OCI-LY3 (cell line): ENCODE measurements at regions not wholly inside any gene's neighbourhood (a gene's known extent, or its start where the extent isn't known, plus 50 kb on each side); places are given as distances from the start of the nearest gene placed in this dataset.

Experiments
- H2AFZ ChIP-seq: fragments of 200-600, 300-600 bp; shearing (Covaris generic); 2 replicates; pipeline ENCODE4 v1.6.0; 2014; ENCODE audit warnings: antibody characterized with exemption, low read depth, low read length
- H3K27ac ChIP-seq: fragments of 200-600, 300-600 bp; sonication (generic); 2 replicates; pipeline ENCODE4 v1.5.1; 2014; ENCODE audit warnings: mild to moderate bottlenecking, low read length, moderate library complexity, mixed read lengths
- H3K27me3 ChIP-seq: fragments of 200-600, 300-600 bp; sonication (generic); 2 replicates; pipeline ENCODE4 v1.6.1; 2014; ENCODE audit warnings: low read depth, low read length, mixed read lengths
- H3K36me3 ChIP-seq: fragments of 200-600, 300-600 bp; sonication (generic); replicated peaks from 2 replicates; pipeline ENCODE3; 2014; ENCODE audit warnings: low read depth, low read length, mixed read lengths
- H3K4me1 ChIP-seq: fragments of 300-600, 200-600 bp; sonication (generic); 2 replicates; pipeline ENCODE4 v1.6.1; 2014; ENCODE audit warnings: low read length, mixed read lengths
- H3K4me2 ChIP-seq: fragments of 200-600, 300-600 bp; sonication (generic); 2 replicates; pipeline ENCODE4 v1.6.1; 2014; ENCODE audit warnings: low read length, mixed read lengths
- H3K4me3 ChIP-seq: fragments of 300-600, 200-600 bp; sonication (generic); 2 replicates; pipeline ENCODE4 v1.5.1; 2014; ENCODE audit warnings: antibody characterized with exemption, mild to moderate bottlenecking, low read length, moderate library complexity
- H3K79me2 ChIP-seq: fragments of 300-600, 200-600 bp; shearing (Covaris generic); 2 replicates; pipeline ENCODE4 v1.6.1; 2014; ENCODE audit warnings: mild to moderate bottlenecking, low read length, mixed read lengths
- H3K9ac ChIP-seq: fragments of 300-600, 200-600 bp; shearing (Covaris generic); 2 replicates; pipeline ENCODE4 v1.6.0; 2014; ENCODE audit warnings: mild to moderate bottlenecking, low read length, moderate library complexity
- H3K9me3 ChIP-seq: fragments of 200-600, 300-600 bp; shearing (Covaris generic); 2 replicates; pipeline ENCODE4 v1.6.1; 2014; ENCODE audit warnings: low read length, mixed read lengths; ENCODE audit not compliant: insufficient read depth
- H4K20me1 ChIP-seq: fragments of 200-600, 300-600 bp; sonication (generic); 2 replicates; pipeline ENCODE4 v1.6.1; 2016; ENCODE audit warnings: low read length, mixed read lengths; ENCODE audit not compliant: insufficient read depth
- CTCF ChIP-seq: fragments of 200-600, 300-600 bp; sonication (generic); IDR thresholded peaks from 2 replicates; pipeline ENCODE4 v1.5.1; 2014; ENCODE audit warnings: antibody characterized with exemption, low read length, low read depth
- EZH2phosphoT487 ChIP-seq: fragments of 200-600 bp; shearing (Covaris generic); IDR thresholded peaks from 2 replicates; pipeline ENCODE4 v1.6.1; 2018; ENCODE audit warnings: antibody characterized with exemption, mixed run types, low read depth

DNA sequence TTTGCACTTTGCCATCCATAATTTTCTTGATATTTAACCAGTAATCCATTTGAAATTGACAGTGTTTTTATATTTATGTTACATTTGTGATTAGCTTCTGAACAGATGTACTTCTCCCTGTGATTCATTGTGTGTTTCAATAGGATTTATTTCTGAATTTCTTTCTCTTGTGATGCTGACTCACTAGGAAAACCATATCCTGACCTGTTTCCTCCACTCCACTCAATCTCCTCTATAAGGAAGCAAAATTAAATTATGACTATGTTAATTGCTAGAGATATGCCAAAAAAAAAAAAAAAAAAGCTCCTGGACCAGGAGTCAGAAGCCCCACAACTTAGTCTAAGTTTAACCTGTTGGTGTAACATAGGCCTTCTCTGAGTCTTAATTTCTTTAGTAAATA is 614.6 kb upstream of the SPRY2 start:
- Histone ChIP-seq H3K27me3 (no peaks in the 10 kb centered on the region), H3K4me2 (no peak overlapping the region), H3K4me1 (no peaks in the 10 kb centered on the region), H3K9ac (no peak overlapping the region), H3K79me2 (no peaks in the 10 kb centered on the region), H3K4me3 (no peak overlapping the region), H3K36me3 (no peaks in the 10 kb centered on the region), H2AFZ (no peak overlapping the region), H4K20me1 (no peaks in the 10 kb centered on the region), H3K27ac (no peak overlapping the region), H3K9me3 (no peaks in the 10 kb centered on the region)
- TF ChIP-seq EZH2phosphoT487 (no peak), CTCF (no peak)

DNA sequence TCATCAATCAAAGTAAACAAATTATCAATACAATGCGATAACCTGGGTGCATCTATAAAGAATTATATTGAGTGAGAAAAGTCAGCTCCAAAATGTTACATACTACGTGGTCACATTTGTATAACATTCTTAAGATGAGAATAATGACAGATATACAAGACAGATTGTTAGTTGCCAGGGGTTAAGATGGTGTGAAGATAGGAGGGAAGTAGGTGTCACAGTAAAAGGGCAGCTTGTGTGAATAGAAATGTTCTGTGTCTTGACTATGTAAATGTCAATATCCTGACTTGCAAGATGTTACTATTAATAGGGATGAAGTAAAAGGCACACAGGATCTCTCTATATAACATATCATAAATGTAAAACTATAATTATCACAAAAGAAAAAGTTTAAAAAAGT is 611.2 kb upstream of the SPRY2 start:
- Histone ChIP-seq H3K4me3 (no peak overlapping the region), H3K36me3 (no peaks in the 10 kb centered on the region), H3K4me1 (no peaks in the 10 kb centered on the region), H3K9ac (no peak overlapping the region), H3K27me3 (no peaks in the 10 kb centered on the region), H3K4me2 (no peak overlapping the region), H3K9me3 (no peaks in the 10 kb centered on the region), H4K20me1 (no peaks in the 10 kb centered on the region), H2AFZ (no peak overlapping the region), H3K27ac (no peak overlapping the region), H3K79me2 (no peaks in the 10 kb centered on the region)
- TF ChIP-seq EZH2phosphoT487 (no peak), CTCF (no peak)

GRCh38 chr13:80946008-80946802 is 605.3 kb upstream of the SPRY2 start:
- H3K4me1 ChIP-seq: no peaks in the 10 kb centered on the region
- TF ChIP-seq CTCF: no peak
- TF ChIP-seq EZH2phosphoT487: no peak
- no peaks in the 10 kb centered on the region for H4K20me1 ChIP-seq
- no peaks in the 10 kb centered on the region for H3K79me2 ChIP-seq
- no peak overlapping the region for H3K9ac ChIP-seq
- H3K4me3 ChIP-seq: no peak overlapping the region
- no peaks in the 10 kb centered on the region for H3K9me3 ChIP-seq
- no peaks in the 10 kb centered on the region for H3K27me3 ChIP-seq
- no peaks in the 10 kb centered on the region for H3K36me3 ChIP-seq
- no peak overlapping the region for H3K27ac ChIP-seq
- H3K4me2 ChIP-seq: no peak overlapping the region
- no peak overlapping the region for H2AFZ ChIP-seq

- H3K27me3 ChIP-seq: no peaks in the 10 kb centered on the region
- no peak overlapping the region for H3K27ac ChIP-seq
- H3K9ac ChIP-seq: no peak overlapping the region
- H3K36me3 ChIP-seq: no peaks in the 10 kb centered on the region
- no peak overlapping the region for H2AFZ ChIP-seq
- H3K9me3 ChIP-seq: no peaks in the 10 kb centered on the region
- no peak overlapping the region for H3K4me2 ChIP-seq
- no peaks in the 10 kb centered on the region for H3K4me1 ChIP-seq
- H3K79me2 ChIP-seq: no peaks in the 10 kb centered on the region
- no peak overlapping the region for H3K4me3 ChIP-seq
- no peak for TF ChIP-seq CTCF
- no peak for TF ChIP-seq EZH2phosphoT487
- H4K20me1 ChIP-seq: no peaks in the 10 kb centered on the region
Measured at GRCh38 chr13:80945328-80945727, 604.4 kb upstream of the SPRY2 start.
